ENCODE measurements at regions not wholly inside any gene's neighbourhood (a gene's known extent, or its start where the extent isn't known, plus 50 kb on each side); places are given as distances from the start of the nearest gene placed in this dataset.

GRCh38 chr6:134768931-134769330 lies 181.0 kb downstream of the ALDH8A1 start:
- Histone ChIP-seq H4K5ac (ENCODE audit: insufficient read length, low read depth, low read length) (no peak overlapping the region), H3K4me1 (replicated peaks in 1 of 4; ENCODE audit: control insufficient read depth in 3 of 4, insufficient read depth in 4 of 4, low read length in 3 of 4) (no peaks in the 10 kb centered on the region), H3K27ac (ENCODE audit: low read depth, low read length) (no peak overlapping the region), H4K20me1 (replicated peaks in 1 of 2; ENCODE audit: control insufficient read depth in 1 of 2, insufficient read depth in 2 of 2, low read length in 2 of 2) (no peaks in the 10 kb centered on the region), H2BK20ac (ENCODE audit: low read length) (no peak overlapping the region), H2AK5ac (ENCODE audit: low read depth, low read length) (no peak overlapping the region), H3K14ac (ENCODE audit: insufficient read length) (no peak overlapping the region), H3K9me3 (ENCODE audit: insufficient read depth in 2 of 2, low read depth in 1 of 2, low read length in 1 of 2) (no peaks in the 10 kb centered on the region), H3K23ac (ENCODE audit: insufficient read length) (no peak overlapping the region), H3K4ac (replicated peaks; ENCODE audit: insufficient read length, low read depth, low read length) (no peak overlapping the region), H3K4me2 (ENCODE audit: insufficient read depth in 1 of 2, low read depth in 2 of 2, low read length in 2 of 2) (no peak overlapping the region), H3K79me1 (ENCODE audit: low read depth, low read length) (no peaks in the 10 kb centered on the region), H3K79me2 (ENCODE audit: control insufficient read depth in 1 of 2, insufficient read depth in 2 of 2, low read length in 2 of 2) (no peaks in the 10 kb centered on the region), H3K18ac (ENCODE audit: extremely low read depth, low read length) (no peak overlapping the region), H2BK120ac (replicated peaks; ENCODE audit: low read depth, low read length) (no peak overlapping the region), H2BK5ac (ENCODE audit: low read depth, low read length) (no peak overlapping the region), H4K91ac (replicated peaks; ENCODE audit: insufficient read length, low read length) (no peak overlapping the region), H3K9ac (replicated peaks in 1 of 4; ENCODE audit: extremely low read depth in 1 of 4, low read depth in 3 of 4, low read length in 3 of 4) (no peak overlapping the region), H3K23me2 (ENCODE audit: low read depth, low read length) (no peaks in the 10 kb centered on the region), H3K36me3 (ENCODE audit: control insufficient read depth in 2 of 4, insufficient read depth in 4 of 4, low read length in 3 of 4) (no peaks in the 10 kb centered on the region), H3K27me3 (replicated peaks in 1 of 4; ENCODE audit: control insufficient read depth in 3 of 4, extremely low read depth in 1 of 4, insufficient read depth in 3 of 4, low read length in 3 of 4) (no peaks in the 10 kb centered on the region), H2BK15ac (ENCODE audit: low read length) (no peak overlapping the region), H3K4me3 (ENCODE audit: extremely low read depth in 1 of 4, insufficient read depth in 2 of 4, low read depth in 3 of 4, low read length in 4 of 4) (no peak overlapping the region), H3K56ac (replicated peaks; ENCODE audit: insufficient read length, low read depth, low read length) (no peak overlapping the region), H4K8ac (ENCODE audit: extremely low read depth, insufficient read depth, low read length) (no peak overlapping the region), H2AFZ (ENCODE audit: low read length) (no peak overlapping the region), H2BK12ac (ENCODE audit: low read depth, low read length) (no peak overlapping the region)
- WGBS, 2 experiments (ENCODE audit: extremely low coverage in 1 of 2, insufficient coverage in 1 of 2, insufficient read length in 1 of 2, insufficient replicate concordance in 2 of 2, low coverage in 1 of 2, low lambda C conversion rate in 2 of 2, missing lambda C conversion rate in 1 of 2): 90% methylated on average over 2 of the region's 2 CpGs; no CpG with 5 or more reads in 1 of the 2 experiments
- CTCF ChIA-PET (ENCODE audit: partially characterized antibody): interaction anchor here (1.5 kb wide), 1 partner anchor 128 kb away, joined by 4 read pairs; no protein-coding TSS in a partner anchor
- DNase-seq (ENCODE audit: low read depth in 1 of 2, low spot score in 2 of 2) (no peak), FAIRE-seq (no peak)
- POLR2A ChIA-PET (ENCODE audit: partially characterized antibody): no interaction called here
- TF ChIP-seq ATF2 (IDR thresholded peaks at IDR 0.05; ENCODE audit: low read length) (no peak), CEBPB (IDR thresholded peaks at IDR 0.05; ENCODE audit: low read depth, low read length) (no peak), KDM4A (IDR thresholded peaks at IDR 0.05; ENCODE audit: low read depth, low read length, severe bottlenecking) (no peak), BRCA1 (IDR thresholded peaks at IDR 0.05; ENCODE audit: low read depth, low read length) (no peak), ZNF274 (IDR thresholded peaks at IDR 0.05; ENCODE audit: borderline replicate concordance, extremely low read depth, low read length) (no peak), ATF3 (IDR thresholded peaks at IDR 0.05; ENCODE audit: insufficient read depth, low read depth, low read length) (no peak), TBP (IDR thresholded peaks at IDR 0.05; ENCODE audit: low read depth, low read length) (no peak), POU5F1 (IDR thresholded peaks at IDR 0.05; ENCODE audit: low read depth, low read length) (no peak), GABPA (IDR thresholded peaks at IDR 0.05; ENCODE audit: borderline replicate concordance, insufficient read depth, low read length) (no peak), RBBP5 (IDR thresholded peaks at IDR 0.05; ENCODE audit: borderline replicate concordance, low read depth, low read length) (no peak), E2F6 (IDR thresholded peaks at IDR 0.05) (no peak), EP300 (IDR thresholded peaks at IDR 0.05; ENCODE audit: borderline replicate concordance in 1 of 2, low read depth in 2 of 2, low read length in 2 of 2) (no peak)
